ENCODE measurements at regions not wholly inside any gene's neighbourhood (a gene's known extent, or its start where the extent isn't known, plus 50 kb on each side); places are given as distances from the start of the nearest gene placed in this dataset.

DNA sequence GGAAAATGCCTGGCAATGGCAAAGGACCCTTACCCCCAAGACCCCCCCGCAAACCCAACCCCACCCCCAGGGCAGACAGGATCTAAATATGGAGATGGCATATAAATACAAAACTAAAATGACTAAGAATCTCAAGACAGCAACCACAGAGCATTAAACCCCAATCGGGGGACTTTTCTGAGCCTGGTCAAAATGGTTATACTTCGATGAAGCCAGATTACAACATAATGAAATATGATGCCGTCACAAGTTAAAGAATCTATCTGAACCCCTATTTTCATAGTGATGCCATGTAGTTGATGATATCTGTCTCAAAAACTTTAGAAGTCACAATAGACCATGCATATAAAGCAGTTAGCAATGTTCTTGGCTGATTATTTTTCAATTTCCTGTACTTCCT is 223.6 kb downstream of the CGGBP1 start:
- TF ChIP-seq CTCF (conservative IDR thresholded peaks at IDR 0.05; ENCODE audit: low read length) (no peak), EZH2phosphoT487 (IDR thresholded peaks at IDR 0.05; ENCODE audit: borderline replicate concordance) (no peak)
